GM21528 (cell line): ENCODE measurements at regions not wholly inside any gene's neighbourhood (a gene's known extent, or its start where the extent isn't known, plus 50 kb on each side); places are given as distances from the start of the nearest gene placed in this dataset.
"Not testable (repeated sequence)": the region's sequence is repeated elsewhere in the genome, so short reads cannot be mapped to it uniquely, and the experiment has no call there.

Experiments used
- ATAC-seq: cut with Tn5 transposase; IDR thresholded peaks from one replicate; pipeline ENCODE4 v1.9.1; 2021; ENCODE audit warnings: mild to moderate bottlenecking, moderate library complexity; ENCODE audit not compliant: unreplicated experiment, low FRiP score

DNA sequence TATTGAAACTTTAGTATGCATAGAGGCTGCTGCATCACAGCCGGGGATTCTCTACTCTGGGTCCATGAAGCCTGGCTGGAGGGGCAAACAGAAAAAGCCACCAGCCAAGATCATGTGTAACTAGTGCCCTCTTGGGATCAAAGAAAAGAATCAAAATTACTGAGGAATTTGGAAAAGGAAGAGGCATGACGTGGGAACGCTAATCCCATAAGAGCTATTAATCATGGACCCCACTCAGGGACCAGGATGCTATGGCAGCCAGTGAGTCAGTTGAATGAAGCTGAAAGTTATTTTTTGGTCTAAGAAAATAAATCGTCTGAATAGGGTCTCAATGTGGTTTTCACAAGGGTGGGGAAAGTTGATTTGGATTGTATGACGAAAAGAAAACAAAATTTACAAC lies 1165.1 kb downstream of the ROBO2 start:
- ATAC-seq: no peak

DNA sequence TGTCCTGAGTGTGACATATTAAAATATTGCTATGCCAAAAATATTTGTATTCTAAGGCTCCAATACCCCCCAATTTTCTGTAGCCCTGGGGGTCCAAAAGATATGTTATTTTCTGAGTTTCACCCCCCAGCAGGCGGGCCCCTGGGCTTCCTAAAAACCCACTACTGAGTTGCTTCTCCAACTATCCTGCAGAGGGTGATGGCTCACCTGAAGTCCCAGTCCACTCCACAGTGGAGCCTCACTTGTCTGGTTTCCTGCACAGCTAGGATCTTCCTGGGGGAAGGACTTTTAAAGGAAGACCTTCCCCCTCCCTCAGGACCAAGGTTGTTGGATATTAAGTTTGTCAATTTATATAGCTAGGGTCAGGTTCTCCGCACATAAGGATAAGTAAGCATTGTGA lies 1181.4 kb downstream of the ROBO2 start:
- ATAC-seq: no peak

GRCh38 chr3:78221796-78222195 lies 1181.9 kb downstream of the ROBO2 start:
- no peak for ATAC-seq

DNA sequence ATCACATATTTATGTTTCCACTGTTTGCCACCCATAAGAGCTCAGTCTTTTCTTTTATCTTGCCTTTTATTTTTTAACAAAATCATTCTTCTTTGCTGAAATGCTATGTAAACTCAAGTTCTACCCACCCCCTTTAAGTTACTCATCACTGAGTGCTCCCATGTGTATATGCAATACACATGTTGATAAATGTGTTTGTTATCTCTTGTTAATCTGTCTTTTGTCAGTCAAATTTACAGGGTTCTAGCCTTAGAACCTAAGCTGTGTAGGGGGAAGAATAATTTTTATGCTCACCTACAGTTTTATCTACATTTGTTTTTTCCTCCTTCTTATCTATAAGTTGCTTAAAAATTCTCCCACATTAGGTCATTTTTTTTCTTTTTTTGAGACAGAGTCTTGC lies 1195.9 kb downstream of the ROBO2 start:
- no peak for ATAC-seq

DNA sequence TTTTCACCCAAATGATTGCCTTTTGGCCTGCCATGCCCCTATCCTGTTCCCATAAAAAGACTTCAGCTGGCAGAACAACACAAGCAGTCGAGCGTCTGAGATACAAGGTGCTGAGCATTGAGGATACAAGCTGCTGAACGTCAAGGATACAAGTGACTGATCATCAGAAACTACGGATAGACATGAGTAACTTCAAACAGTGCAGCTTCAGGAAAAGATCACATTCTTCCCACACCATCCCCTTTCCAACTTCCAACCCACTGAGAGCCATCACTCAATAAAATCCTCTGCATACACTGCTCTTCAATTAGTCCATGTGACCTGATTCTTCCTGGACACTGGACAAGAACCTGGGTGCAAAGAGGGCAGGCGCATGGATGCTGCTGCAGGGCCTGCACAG lies 1198.9 kb downstream of the ROBO2 start:
- no peak for ATAC-seq

DNA sequence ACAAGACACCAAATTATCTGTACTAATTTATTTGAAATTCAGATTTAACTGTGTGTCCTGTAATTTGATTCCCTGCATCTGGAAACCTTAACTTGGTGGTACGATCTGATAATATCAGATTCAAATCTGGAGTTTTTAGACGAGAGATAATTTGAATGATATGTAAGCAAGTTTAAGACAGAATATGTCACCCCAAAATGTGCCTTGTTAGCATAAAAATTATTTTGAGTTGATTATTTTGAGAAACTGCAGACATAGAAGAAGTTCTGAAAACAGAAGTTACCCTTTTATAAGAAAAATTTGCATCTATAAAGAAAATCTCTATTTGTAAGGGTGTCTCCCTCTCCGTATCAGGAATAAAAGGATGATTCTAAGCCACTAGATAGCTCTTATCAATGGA lies 1202.8 kb downstream of the ROBO2 start:
- ATAC-seq: no peak

DNA sequence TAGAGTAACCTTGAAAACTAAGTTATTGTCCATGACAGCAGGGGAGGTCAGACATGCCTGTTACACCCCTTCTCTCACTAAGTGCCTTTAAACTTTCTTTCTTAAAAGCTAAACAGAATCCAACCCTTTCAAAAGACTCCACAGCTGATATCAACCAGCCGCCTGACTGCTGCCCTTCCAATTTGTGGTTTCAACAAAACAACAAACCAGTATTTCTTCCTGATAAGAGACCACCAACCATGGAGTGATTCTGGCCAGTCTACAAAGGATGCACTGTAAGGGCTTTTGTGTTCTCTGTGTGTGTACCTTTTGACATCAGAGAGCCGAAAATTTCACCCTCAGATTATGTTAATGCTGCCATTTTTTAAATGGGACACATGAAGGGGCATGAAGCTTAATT lies 1204.2 kb downstream of the ROBO2 start:
- no peak for ATAC-seq

GRCh38 chr3:78249294-78249693 lies 1209.4 kb downstream of the ROBO2 start:
- ATAC-seq: no peak

- ATAC-seq: no peak
Measured at GRCh38 chr3:78253860-78254259, 1214.0 kb downstream of the ROBO2 start.

DNA sequence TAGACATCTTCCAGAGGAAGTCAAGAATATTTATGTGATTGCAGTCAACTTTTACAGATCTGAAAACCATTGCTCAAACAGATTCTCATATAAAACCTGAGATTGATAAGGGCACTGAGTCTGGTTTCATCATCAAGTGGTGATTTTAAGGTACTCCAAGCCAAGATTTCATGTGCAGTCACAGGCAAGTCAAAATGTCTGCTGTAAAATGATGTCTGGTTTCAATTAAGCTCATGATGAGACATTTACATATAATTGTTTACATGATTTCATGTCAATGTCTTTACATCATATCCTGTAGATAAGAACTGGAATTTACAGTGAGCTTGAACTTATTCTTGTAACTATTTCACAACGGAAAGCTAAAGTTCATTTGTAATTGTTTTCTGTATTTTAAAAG lies 1215.5 kb downstream of the ROBO2 start:
- no peak for ATAC-seq

- no peak for ATAC-seq
Measured at GRCh38 chr3:78256123-78256522, 1216.2 kb downstream of the ROBO2 start.

DNA sequence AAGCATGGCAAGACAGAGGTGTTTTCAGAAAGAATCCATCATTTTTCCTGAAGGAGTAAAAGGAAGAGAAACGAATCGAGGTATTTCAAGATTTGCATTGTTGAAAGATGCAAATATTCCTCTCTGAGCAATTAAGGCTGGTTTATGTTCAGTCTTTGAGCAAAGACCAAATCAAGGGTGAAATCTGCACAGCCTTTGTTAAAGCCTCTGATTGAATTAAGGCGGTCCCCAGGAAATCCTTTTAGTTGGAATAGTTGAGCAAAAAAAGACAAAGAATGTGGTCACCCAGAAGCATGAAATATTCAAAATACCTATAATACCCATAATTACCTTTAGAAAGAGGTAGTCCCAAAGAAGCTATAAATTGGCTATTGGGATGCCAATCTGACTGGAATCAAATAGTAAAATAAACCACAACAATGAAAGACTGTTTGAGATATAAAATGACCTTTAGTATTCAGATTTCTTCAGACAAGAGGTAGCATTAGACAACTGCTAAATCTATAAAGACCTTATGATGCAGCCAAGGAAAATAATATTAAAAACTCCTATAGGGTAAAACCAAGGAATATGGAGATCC lies 1218.1 kb downstream of the ROBO2 start:
- no peak for ATAC-seq

DNA sequence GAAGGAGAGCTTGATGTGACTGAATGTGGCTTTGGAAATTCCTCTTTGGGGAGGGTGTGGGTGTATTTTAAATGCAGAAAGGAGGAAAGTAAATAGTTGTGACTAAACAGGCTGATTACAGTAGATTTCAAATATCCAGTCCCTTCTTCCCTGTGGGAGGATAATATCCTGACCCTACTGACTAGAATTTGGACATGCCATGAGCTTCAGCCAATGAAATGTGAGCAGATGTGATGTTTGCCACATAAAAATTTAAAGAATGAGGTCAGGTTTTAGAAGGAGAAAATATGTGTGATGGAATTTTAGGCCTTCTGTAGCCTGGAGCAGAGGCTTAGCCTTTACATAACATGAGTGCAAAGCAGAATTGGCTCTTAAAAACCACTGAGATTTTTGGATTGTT lies 1218.9 kb downstream of the ROBO2 start:
- ATAC-seq: no peak

GRCh38 chr3:78260388-78260787 lies 1220.5 kb downstream of the ROBO2 start:
- no peak for ATAC-seq

DNA sequence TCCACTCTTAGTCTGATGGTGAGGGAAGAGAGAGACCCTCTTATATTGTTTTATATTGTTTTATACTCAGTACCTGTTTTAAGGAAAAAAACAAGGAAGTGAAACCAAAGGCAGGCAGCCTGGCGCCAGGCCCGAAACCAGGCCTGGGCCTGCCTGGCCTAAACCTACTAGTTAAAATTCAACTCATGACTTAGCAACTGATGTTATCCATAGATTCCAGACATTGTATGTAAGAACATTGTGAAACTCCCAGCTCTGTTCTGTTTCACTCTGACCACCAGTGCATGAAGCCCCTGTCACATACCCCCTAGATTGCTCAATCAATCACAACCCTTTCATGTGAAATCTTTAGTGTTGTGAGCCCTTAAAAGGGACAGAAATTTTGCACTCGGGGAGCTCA lies 1226.7 kb downstream of the ROBO2 start:
- not testable (repeated sequence) for ATAC-seq

DNA sequence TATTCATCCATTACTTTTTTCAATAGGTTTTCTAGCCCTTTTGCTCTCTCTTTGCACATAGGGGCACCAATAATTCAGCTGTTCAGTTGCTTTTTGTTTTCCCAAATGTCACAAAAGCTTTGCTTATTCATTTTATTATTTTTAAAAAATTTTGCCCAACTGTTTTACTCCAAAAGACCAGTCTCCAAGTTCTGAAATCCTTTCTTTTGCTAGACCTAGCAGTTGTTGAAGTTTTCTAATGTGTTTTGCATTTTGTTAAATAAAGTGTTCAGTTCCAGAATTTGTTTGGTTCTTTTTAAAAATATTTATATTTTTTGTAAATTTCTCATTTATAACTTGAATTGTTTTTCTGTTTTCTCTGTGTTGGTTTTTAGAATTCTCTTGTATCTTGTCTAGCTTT lies 1227.3 kb downstream of the ROBO2 start:
- no peak for ATAC-seq

DNA sequence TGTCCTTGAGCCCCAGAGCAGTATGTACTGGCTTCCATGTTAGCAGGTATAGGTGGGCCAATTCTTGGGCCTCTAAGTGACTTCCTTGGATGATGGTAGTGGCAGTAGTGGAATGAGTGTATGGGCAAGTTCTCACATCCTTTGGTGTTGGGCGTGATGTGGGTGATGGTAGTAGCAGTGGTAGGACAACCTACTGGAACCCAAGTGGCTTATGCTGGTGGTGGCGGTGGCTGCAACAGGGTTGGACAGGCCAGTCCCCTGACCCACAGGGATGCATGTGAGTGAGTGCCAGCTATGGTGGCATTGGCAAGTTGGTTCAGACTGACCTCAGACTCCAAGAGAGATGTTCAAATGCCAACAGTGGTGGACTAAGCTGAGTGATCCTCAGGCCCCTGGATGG lies 1228.2 kb downstream of the ROBO2 start:
- ATAC-seq: no peak

- ATAC-seq: no peak
Measured at GRCh38 chr3:78268716-78269668, 1229.1 kb downstream of the ROBO2 start.

GRCh38 chr3:78273326-78273725 lies 1233.4 kb downstream of the ROBO2 start:
- ATAC-seq: no peak

DNA sequence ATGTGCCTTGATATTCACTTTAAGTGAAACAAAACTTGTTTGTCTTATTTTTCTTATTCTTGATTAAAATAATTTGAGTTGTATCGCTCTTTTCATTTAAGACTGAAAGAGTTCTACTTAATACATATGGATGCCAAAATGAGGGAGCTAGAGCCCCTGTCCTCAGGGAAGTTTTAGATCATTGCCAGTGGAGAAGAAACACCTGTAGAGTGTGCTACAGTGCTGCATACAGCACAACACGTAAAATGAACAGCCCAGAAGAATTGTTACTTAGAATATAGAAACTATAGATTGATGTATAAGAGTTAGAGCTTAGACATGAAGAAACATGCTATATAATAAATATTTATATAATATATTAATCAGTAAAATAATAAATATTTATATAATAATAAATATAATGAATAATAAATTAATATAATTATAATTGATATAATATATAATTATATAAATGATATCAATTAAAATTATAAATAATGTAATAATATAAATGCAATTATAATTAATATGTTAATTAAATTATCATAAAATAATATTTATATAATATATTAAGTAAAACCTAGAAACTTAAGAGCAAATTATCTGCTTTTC lies 1234.7 kb downstream of the ROBO2 start:
- ATAC-seq: no peak

GRCh38 chr3:78275420-78275852 lies 1235.5 kb downstream of the ROBO2 start:
- ATAC-seq: no peak

DNA sequence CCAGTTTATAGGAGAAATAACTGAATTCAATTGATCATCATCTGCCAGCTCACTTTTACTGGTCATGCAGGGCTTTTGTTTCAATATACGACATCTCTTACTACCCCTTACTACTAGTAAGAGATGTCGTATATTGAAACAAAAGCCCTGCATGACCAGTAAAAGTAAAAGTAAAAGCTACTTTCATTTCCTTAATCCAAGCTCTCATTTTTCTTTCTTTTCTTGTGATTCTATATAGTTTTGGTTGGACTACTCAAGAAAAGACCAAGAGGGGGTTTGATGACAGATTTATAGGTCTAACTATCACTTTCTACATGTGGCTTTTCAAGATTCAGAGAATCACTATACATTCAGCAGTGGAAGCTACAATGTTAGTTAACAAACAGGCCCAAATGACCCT lies 1237.3 kb downstream of the ROBO2 start:
- no peak for ATAC-seq
